Neural crest cell (in vitro differentiated cells): ENCODE measurements at regions not wholly inside any gene's neighbourhood (a gene's known extent, or its start where the extent isn't known, plus 50 kb on each side); places are given as distances from the start of the nearest gene placed in this dataset.
A peak's percentile ranks its signal among the peaks of the same experiment; 100 is the strongest.

Experiments used
- DNase-seq: peaks from one replicate; pipeline ENCODE4 v3.0.0; 2021; ENCODE audit warnings: low read depth, mixed read lengths, low spot score
- H3K27ac Mint-ChIP-seq: one replicate; pipeline ENCODE4 v1.8.0; 2021; ENCODE audit warnings: mild to moderate bottlenecking, mixed read lengths; ENCODE audit not compliant: unreplicated experiment
- H3K27me3 Mint-ChIP-seq: 2 replicates; pipeline ENCODE4 v1.8.0; 2021; ENCODE audit warnings: low read depth, mild to moderate bottlenecking, mixed read lengths
- H3K36me3 Mint-ChIP-seq: 2 replicates; pipeline ENCODE4 v1.8.0; 2021; ENCODE audit warnings: low read depth, mild to moderate bottlenecking, mixed read lengths
- H3K4me1 Mint-ChIP-seq: 2 replicates; pipeline ENCODE4 v1.8.0; 2021; ENCODE audit warnings: mixed read lengths
- H3K4me3 Mint-ChIP-seq: one replicate; pipeline ENCODE4 v1.8.0; 2021; ENCODE audit warnings: mild to moderate bottlenecking, mixed read lengths
- H3K9me3 Mint-ChIP-seq: 2 replicates; pipeline ENCODE4 v1.8.0; 2021; ENCODE audit warnings: mixed read lengths
- TF ChIP-seq, protein P1 (sequence below): fragments of 200-600 bp; sonication (generic); conservative IDR thresholded peaks from 2 replicates; pipeline ENCODE4 v1.5.0; 2021; ENCODE audit warnings: antibody characterized with exemption, mild to moderate bottlenecking

DNA sequence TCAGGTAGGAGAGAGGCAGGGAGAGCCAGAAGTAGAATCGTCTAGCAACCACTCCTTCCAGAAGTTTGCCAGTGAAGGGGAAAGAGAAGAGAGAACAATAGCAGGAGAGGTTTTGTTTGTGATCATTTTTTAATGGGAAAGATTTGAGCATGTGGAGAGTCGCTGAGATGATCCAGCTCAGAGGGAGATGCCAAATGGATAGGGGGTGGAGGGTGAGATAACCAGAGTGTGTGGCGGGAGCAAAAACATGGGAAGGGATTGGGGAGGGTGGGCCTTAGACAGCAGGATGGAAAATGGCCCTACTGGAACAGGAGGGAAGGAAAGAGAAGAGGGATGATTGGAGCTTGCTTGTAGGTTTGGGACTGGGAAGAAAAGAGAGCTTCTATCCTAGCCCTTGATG is 269.8 kb downstream of the GLI2 start:
- Mint-ChIP-seq H3K9me3 (no peaks in the 10 kb centered on the region), H3K27ac (peak overlapping the region; percentile 66), H3K27me3 (no peaks in the 10 kb centered on the region), H3K36me3 (no peaks in the 10 kb centered on the region), H3K4me1 (peaks cover 15% of the 10 kb centered on the region), H3K4me3 (no peak overlapping the region)
- DNase-seq: no peak
- TF ChIP-seq, protein P1, sequence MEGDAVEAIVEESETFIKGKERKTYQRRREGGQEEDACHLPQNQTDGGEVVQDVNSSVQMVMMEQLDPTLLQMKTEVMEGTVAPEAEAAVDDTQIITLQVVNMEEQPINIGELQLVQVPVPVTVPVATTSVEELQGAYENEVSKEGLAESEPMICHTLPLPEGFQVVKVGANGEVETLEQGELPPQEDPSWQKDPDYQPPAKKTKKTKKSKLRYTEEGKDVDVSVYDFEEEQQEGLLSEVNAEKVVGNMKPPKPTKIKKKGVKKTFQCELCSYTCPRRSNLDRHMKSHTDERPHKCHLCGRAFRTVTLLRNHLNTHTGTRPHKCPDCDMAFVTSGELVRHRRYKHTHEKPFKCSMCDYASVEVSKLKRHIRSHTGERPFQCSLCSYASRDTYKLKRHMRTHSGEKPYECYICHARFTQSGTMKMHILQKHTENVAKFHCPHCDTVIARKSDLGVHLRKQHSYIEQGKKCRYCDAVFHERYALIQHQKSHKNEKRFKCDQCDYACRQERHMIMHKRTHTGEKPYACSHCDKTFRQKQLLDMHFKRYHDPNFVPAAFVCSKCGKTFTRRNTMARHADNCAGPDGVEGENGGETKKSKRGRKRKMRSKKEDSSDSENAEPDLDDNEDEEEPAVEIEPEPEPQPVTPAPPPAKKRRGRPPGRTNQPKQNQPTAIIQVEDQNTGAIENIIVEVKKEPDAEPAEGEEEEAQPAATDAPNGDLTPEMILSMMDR: no peak

DNA sequence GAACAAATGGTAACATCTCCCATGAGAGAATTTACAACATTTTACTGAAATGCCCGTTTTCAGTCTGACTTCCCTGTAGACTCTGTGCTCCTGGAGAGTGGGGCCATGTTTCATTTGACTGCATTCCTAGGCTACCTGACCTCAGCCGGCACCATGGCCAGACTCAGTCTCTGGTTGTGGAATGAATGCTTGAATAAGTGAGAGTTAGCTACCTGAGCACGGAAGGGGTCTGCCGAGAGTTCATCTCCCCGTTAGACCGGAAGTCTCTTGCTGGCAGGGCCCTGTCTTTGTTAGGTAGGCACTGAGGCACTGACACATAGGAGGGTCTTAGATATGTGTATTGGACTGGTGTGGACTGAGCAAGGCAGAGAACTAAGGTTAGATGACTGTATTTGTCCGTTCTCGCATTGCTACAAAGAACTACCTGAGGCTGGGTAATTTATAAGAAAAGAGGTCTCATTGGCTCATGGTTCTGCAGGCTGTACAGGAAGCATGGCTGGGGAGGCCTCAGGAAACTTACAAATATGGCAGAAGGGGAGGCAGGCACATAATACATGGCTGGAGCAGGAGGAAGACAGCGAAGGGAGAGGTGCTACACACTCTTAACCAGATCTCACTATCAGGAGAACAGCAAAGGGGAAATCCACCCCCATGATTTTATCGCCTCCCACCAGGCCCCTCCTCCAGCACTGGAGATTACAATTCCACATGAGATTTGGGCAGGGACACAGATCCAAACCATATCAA is 271.2 kb downstream of the GLI2 start:
- TF ChIP-seq, protein P1: no peak
- H3K4me3 Mint-ChIP-seq: no peak overlapping the region
- no peak for DNase-seq
- peaks cover 4% of the 10 kb centered on the region for H3K36me3 Mint-ChIP-seq
- no peaks in the 10 kb centered on the region for H3K27me3 Mint-ChIP-seq
- peaks cover 6% of the 10 kb centered on the region for H3K9me3 Mint-ChIP-seq
- peaks cover 15% of the 10 kb centered on the region for H3K4me1 Mint-ChIP-seq
- no peak overlapping the region for H3K27ac Mint-ChIP-seq

DNA sequence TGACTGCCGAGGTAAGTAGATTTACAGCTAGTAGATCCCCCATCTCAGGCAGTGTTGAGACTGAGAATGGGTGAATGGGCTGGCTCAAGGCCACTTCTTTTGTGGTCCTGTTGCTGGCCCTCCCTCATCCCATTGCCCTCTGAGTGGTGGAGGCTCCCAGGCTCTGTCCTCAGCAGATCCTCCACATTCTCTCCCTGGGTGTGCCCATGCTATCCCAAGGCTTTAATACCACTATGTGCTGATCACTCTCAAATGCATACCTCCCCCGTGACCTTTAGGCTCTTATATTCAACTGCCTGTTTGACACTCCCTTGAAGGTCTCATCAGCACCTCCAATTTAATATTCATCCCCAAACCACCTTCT is 271.8 kb downstream of the GLI2 start:
- peaks cover 12% of the 10 kb centered on the region for H3K4me1 Mint-ChIP-seq
- peaks cover 6% of the 10 kb centered on the region for H3K9me3 Mint-ChIP-seq
- H3K27me3 Mint-ChIP-seq: no peaks in the 10 kb centered on the region
- DNase-seq: no peak
- TF ChIP-seq, protein P1: no peak
- H3K27ac Mint-ChIP-seq: no peak overlapping the region
- H3K4me3 Mint-ChIP-seq: no peak overlapping the region
- H3K36me3 Mint-ChIP-seq: peaks cover 4% of the 10 kb centered on the region

DNA sequence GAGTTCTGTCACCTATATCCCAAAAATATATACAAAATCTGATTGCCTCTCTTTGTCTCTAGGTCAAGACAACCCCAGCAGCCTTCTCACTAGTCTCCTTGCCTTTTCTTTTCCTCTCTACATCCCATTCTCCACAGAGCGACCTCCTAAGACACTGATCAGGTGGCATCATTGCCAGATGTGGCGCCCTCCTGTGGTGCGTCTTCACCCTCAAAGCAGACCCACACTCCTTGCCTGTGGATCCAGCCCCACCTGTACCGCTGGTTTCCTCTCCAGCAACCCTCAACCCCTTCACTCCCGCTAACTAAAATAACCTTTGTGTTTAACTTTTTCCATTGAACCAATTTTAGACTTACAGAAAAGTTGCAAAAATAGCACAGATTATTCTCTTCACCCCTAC is 273.3 kb downstream of the GLI2 start:
- Mint-ChIP-seq H3K4me1 (peaks cover 10% of the 10 kb centered on the region), H3K9me3 (peaks cover 10% of the 10 kb centered on the region), H3K27me3 (no peaks in the 10 kb centered on the region), H3K27ac (no peak overlapping the region), H3K36me3 (peaks cover 4% of the 10 kb centered on the region), H3K4me3 (no peak overlapping the region)
- TF ChIP-seq, protein P1: peak; percentile 43
- DNase-seq: no peak

DNA sequence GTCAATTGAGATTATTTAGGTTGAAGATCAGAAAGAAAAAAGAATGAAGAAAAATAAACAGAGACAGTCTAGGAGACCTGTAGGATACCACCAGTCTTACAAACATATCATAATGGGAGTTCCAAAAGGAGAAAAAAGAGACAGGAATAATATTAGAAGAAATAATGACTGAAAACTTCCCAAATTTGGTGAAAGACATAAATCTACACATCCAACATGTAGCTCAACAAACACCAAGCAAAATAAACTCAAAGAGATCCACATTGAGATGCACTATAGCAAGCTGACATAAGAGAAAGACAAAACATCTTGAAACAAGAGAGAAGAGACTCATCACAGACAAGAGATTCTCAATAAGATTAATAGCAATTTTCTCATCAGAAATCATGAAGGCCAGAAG is 274.0 kb downstream of the TFCP2L1 start:
- DNase-seq: no peak
- Mint-ChIP-seq H3K27me3 (no peaks in the 10 kb centered on the region), H3K4me1 (peaks cover 3% of the 10 kb centered on the region), H3K36me3 (peaks cover 4% of the 10 kb centered on the region), H3K9me3 (peaks cover 11% of the 10 kb centered on the region), H3K27ac (no peak overlapping the region), H3K4me3 (no peak overlapping the region)
- TF ChIP-seq, protein P1: no peak
